ENCODE measurements at regions not wholly inside any gene's neighbourhood (a gene's known extent, or its start where the extent isn't known, plus 50 kb on each side); places are given as distances from the start of the nearest gene placed in this dataset.
"Not testable (repeated sequence)": the region's sequence is repeated elsewhere in the genome, so short reads cannot be mapped to it uniquely, and the experiment has no call there.

DNA sequence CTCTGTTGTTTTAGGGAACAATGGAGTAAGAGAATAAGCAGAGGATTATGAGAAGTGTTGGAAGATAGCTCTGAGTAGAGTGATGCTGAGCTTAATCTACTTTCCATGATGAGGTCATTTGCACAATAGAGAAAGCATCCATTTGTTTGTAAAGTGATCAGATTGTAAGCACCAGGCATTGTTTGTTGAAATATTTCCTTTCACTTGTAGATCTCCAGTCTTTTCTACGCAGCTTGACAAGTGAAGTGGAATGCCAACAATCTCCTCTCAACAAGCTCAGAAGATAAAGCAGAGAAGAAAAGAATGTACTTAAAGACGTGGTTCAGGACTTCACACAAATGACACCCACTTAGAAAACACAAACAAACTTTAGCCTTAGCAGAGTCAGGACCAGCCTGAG, 80.1 kb upstream of the MARCKS start:
- H3K27ac ChIP-seq = no peak overlapping the region
- no peak for DNase-seq (ENCODE audit: low spot score)
- H3K4me3 ChIP-seq = no peak overlapping the region
- TF ChIP-seq, protein P1, sequence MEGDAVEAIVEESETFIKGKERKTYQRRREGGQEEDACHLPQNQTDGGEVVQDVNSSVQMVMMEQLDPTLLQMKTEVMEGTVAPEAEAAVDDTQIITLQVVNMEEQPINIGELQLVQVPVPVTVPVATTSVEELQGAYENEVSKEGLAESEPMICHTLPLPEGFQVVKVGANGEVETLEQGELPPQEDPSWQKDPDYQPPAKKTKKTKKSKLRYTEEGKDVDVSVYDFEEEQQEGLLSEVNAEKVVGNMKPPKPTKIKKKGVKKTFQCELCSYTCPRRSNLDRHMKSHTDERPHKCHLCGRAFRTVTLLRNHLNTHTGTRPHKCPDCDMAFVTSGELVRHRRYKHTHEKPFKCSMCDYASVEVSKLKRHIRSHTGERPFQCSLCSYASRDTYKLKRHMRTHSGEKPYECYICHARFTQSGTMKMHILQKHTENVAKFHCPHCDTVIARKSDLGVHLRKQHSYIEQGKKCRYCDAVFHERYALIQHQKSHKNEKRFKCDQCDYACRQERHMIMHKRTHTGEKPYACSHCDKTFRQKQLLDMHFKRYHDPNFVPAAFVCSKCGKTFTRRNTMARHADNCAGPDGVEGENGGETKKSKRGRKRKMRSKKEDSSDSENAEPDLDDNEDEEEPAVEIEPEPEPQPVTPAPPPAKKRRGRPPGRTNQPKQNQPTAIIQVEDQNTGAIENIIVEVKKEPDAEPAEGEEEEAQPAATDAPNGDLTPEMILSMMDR (IDR thresholded peaks at IDR 0.05) = no peak

DNA sequence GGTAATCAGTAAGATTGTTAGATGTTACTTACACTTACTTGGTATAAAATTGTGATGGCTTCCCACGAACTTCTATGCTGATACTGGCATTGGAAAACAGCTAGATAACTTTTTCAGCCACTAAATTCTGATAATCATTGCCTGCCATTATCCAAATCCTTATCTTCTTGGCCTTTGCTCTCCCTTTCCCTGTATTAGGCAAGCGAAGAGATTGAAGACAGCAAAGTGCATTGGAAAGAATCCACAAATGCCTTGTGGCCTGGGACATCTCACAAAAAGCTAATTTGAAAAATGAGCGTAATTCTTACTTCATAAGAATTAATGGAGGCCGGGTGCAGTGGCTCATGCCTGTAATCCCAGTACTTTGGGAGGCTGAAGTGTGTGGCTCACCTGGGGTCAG, 79.5 kb upstream of the MARCKS start:
- TF ChIP-seq, protein P1 (IDR thresholded peaks at IDR 0.05) = no peak
- DNase-seq (ENCODE audit: low spot score) = no peak

DNA sequence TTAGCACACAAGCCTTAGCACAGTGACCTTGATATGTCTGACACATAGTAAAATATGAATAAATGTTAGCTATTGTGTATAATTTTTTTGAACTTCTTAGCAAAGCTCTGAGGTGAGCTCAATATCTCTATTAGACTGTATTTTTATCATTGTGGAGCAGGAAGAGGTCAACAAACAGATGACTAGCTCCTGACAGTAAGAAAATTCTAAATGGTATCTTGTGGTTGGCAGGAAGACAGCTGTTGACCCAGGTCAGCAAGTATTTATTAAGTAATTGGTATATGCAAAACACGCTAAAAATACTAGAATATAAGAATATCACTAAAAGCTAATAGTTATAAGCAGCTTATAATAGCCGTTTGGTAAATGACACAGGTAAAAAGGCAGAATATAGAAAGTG, 77.5 kb upstream of the MARCKS start:
- no peak overlapping the region for H3K27ac ChIP-seq
- TF ChIP-seq, protein P1 (IDR thresholded peaks at IDR 0.05) = no peak
- no peak overlapping the region for H3K4me3 ChIP-seq
- DNase-seq (ENCODE audit: low spot score) = no peak

More for the DNA sequence above, 79.5 kb upstream of the MARCKS start:
- H3K4me3 ChIP-seq = no peak overlapping the region
- H3K27ac ChIP-seq = no peak overlapping the region

DNA sequence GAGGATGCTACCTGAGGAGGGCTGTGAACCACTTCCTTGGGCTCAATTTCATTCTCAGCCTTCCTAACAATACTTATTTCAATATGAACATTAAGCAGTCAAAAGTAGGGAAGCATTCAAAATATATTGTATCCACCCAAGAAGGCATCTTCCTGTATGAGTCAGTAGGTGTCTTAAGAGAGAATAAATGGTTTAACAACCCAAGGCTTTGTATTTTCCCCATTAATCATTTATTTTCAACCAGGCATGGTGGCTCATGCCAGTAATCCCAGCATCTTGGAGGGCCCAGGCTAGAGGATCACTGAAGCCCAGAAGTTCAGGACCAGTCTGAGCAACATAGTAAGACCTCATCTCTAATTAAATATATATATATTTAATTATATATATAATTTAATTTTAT, 74.5 kb upstream of the MARCKS start:
- H3K27ac ChIP-seq = no peak overlapping the region
- TF ChIP-seq, protein P1 (IDR thresholded peaks at IDR 0.05) = no peak
- DNase-seq (ENCODE audit: low spot score) = no peak
- H3K4me3 ChIP-seq = no peak overlapping the region

DNA sequence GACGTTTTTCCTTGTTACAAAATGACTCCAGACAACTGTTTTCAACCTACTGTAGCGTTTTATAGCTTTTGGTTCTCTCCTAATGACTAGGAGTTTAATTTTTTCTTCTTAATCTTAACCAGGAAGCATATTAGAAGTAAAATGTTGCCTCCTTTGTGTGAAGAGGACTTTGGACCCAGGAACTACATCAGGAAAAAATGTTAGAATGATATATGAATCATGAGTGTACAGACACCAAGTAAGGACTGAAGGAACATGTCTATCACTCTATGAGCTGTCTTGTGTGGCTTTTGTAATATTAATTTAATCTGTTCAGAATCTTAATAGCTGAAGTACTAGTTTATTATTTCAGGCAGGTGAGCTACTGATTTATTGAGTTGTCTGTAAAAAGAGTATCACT, 71.0 kb upstream of the MARCKS start:
- H3K4me3 ChIP-seq = no peak overlapping the region
- H3K27ac ChIP-seq = no peak overlapping the region
- TF ChIP-seq, protein P1 (IDR thresholded peaks at IDR 0.05) = no peak
- no peak for DNase-seq (ENCODE audit: low spot score)

DNA sequence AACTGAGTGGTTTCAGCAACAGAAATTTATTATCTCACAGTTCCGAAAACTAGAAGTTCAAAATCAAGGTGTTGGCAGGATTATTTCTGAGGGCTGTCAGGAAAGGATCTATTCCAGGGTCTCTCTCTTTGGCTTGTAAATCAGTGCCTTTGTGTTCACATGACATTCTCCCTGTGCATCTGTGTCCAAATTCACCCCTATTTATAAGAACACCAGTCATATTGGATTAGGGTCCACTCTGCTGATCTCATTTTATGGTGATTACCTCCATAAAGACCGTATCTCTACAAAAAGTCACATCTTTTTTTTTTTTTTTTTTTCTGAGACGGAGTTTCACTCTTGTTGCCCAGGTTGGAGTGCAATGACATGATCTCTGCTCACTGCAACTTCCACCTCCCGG, 68.6 kb upstream of the MARCKS start:
- no peak overlapping the region for H3K4me3 ChIP-seq
- no peak for DNase-seq (ENCODE audit: low spot score)
- TF ChIP-seq, protein P1 (IDR thresholded peaks at IDR 0.05) = no peak
- H3K27ac ChIP-seq = no peak overlapping the region

DNA sequence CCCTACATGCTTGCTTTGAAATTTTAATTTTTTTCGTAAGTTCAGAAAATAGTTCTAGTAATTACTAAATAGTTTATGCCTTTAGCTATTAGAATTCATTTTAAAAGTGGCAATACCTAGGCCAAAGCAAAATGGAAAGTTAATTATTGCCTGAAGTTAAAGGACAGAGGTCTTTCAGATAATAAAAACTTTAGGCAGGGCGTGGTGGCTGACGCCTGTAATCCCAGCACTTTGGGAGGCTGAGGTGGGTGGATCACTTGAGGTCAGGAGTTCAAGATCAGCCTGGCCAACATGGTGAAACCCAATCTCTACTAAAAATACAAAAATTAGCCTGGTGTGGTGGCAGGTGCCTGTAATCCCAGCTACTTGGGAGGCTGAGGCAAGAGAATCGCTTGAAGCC, 65.9 kb upstream of the MARCKS start:
- DNase-seq (ENCODE audit: low spot score); H3K4me3 ChIP-seq; H3K27ac ChIP-seq: not testable (repeated sequence)

DNA sequence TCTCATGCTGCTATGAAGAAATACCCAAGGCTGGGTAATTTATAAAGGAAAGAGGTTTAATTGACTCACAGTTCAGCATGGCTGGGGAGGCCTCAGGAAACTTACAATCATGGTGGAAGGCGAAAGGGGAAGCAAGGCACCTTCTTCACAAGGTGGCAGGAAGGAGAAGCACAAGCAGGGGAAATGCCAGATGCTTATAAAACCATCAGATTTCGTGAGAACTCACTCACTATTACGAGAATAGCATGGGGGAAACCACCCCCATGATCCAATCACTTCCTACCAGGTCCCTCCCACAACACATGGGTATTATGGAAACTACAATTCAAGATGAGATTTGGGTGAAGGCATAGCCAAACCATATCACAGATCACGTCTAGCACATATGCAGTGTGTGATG, 61.8 kb upstream of the MARCKS start:
- not testable (repeated sequence) for H3K4me3 ChIP-seq; DNase-seq (ENCODE audit: low spot score); H3K27ac ChIP-seq
